ENCODE measurements at regions not wholly inside any gene's neighbourhood (a gene's known extent, or its start where the extent isn't known, plus 50 kb on each side); places are given as distances from the start of the nearest gene placed in this dataset.
"Not testable (repeated sequence)": the region's sequence is repeated elsewhere in the genome, so short reads cannot be mapped to it uniquely, and the experiment has no call there.

DNA sequence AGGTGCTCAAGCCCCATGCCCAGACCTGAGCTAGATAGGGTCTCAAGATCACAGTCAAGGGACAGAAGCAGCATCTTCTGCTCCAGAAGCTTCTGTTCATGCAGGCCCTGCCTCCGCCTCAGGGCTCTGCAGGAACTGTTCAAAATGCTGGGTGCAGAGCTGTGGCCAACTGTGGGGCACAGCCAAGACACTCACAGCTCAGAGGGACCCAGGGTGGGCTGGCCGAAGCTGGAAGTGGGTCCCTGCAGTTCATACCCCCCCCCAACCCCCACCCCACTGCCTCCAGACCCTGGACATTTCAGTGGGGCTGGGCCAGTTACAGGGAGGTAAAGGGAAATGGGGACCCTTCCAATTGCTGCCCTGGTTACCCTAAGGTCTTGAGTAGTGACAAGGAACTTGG lies 129.0 kb downstream of the CRYBB2 start:
- Histone ChIP-seq H4K20me1 (ENCODE audit: control insufficient read depth, insufficient read depth, low read depth, low read length) (no peaks in the 10 kb centered on the region), H3K4me3 (ENCODE audit: low read length) (no peak overlapping the region), H3K79me2 (ENCODE audit: control insufficient read depth, low read length) (no peaks in the 10 kb centered on the region), H3K4me2 (ENCODE audit: low read length) (no peak overlapping the region), H3K27ac (ENCODE audit: low read depth, low read length) (no peak overlapping the region), H3K27me3 (ENCODE audit: control insufficient read depth, low read length) (no peaks in the 10 kb centered on the region), H3K4me1 (ENCODE audit: control insufficient read depth, low read length) (no peaks in the 10 kb centered on the region), H3F3A (ENCODE audit: control insufficient read depth, insufficient read depth) (no peaks in the 10 kb centered on the region), H3K9me3 (ENCODE audit: control insufficient read depth, insufficient read depth, low read length) (no peaks in the 10 kb centered on the region), H3K9me2 (replicated peaks; ENCODE audit: control insufficient read depth, low read length) (no peaks in the 10 kb centered on the region), H3K36me3 (ENCODE audit: control insufficient read depth, low read length) (peaks cover 24% of the 10 kb centered on the region)
- no peak for TF ChIP-seq CTCF (IDR thresholded peaks at IDR 0.05; ENCODE audit: low read depth, low read length, poor library complexity, severe bottlenecking)
- no peak for TF ChIP-seq EZH2phosphoT487 (IDR thresholded peaks at IDR 0.05; ENCODE audit: borderline replicate concordance, low read length)

- not testable (repeated sequence) for H3K4me2 ChIP-seq (ENCODE audit: low read length); H3K79me2 ChIP-seq (ENCODE audit: control insufficient read depth, low read length); H3K9me2 ChIP-seq (replicated peaks; ENCODE audit: control insufficient read depth, low read length); H3F3A ChIP-seq (ENCODE audit: control insufficient read depth, insufficient read depth); H3K9me3 ChIP-seq (ENCODE audit: control insufficient read depth, insufficient read depth, low read length); H3K27ac ChIP-seq (ENCODE audit: low read depth, low read length); H4K20me1 ChIP-seq (ENCODE audit: control insufficient read depth, insufficient read depth, low read depth, low read length); H3K4me3 ChIP-seq (ENCODE audit: low read length); H3K27me3 ChIP-seq (ENCODE audit: control insufficient read depth, low read length); H3K4me1 ChIP-seq (ENCODE audit: control insufficient read depth, low read length)
- peaks cover 28% of the 10 kb centered on the region for H3K36me3 ChIP-seq (ENCODE audit: control insufficient read depth, low read length)
These were observed 129.6 kb downstream of the CRYBB2 start for GRCh38 chr22:25348996-25349395.

GRCh38 chr22:25350551-25350971 lies 131.1 kb downstream of the CRYBB2 start:
- no peak overlapping the region for H3K4me2 ChIP-seq (ENCODE audit: low read length)
- H3K27ac ChIP-seq (ENCODE audit: low read depth, low read length): no peak overlapping the region
- peaks cover 37% of the 10 kb centered on the region for H3K36me3 ChIP-seq (ENCODE audit: control insufficient read depth, low read length)
- H3K27me3 ChIP-seq (ENCODE audit: control insufficient read depth, low read length): no peaks in the 10 kb centered on the region
- H3K9me3 ChIP-seq (ENCODE audit: control insufficient read depth, insufficient read depth, low read length): no peaks in the 10 kb centered on the region
- no peaks in the 10 kb centered on the region for H4K20me1 ChIP-seq (ENCODE audit: control insufficient read depth, insufficient read depth, low read depth, low read length)
- TF ChIP-seq EZH2phosphoT487 (IDR thresholded peaks at IDR 0.05; ENCODE audit: borderline replicate concordance, low read length) (no peak), CTCF (IDR thresholded peaks at IDR 0.05; ENCODE audit: low read depth, low read length, poor library complexity, severe bottlenecking) (no peak)
- H3K9me2 ChIP-seq (replicated peaks; ENCODE audit: control insufficient read depth, low read length): no peaks in the 10 kb centered on the region
- H3K4me1 ChIP-seq (ENCODE audit: control insufficient read depth, low read length): no peaks in the 10 kb centered on the region
- H3K79me2 ChIP-seq (ENCODE audit: control insufficient read depth, low read length): no peaks in the 10 kb centered on the region
- H3F3A ChIP-seq (ENCODE audit: control insufficient read depth, insufficient read depth): no peaks in the 10 kb centered on the region
- no peak overlapping the region for H3K4me3 ChIP-seq (ENCODE audit: low read length)

GRCh38 chr22:25351631-25352293 lies 132.3 kb downstream of the CRYBB2 start:
- H3K27ac ChIP-seq (ENCODE audit: low read depth, low read length): no peak overlapping the region
- H3K4me1 ChIP-seq (ENCODE audit: control insufficient read depth, low read length): no peaks in the 10 kb centered on the region
- peaks cover 35% of the 10 kb centered on the region for H3K36me3 ChIP-seq (ENCODE audit: control insufficient read depth, low read length)
- no peak overlapping the region for H3K4me2 ChIP-seq (ENCODE audit: low read length)
- no peak overlapping the region for H3K4me3 ChIP-seq (ENCODE audit: low read length)
- no peaks in the 10 kb centered on the region for H3F3A ChIP-seq (ENCODE audit: control insufficient read depth, insufficient read depth)
- no peaks in the 10 kb centered on the region for H3K9me2 ChIP-seq (replicated peaks; ENCODE audit: control insufficient read depth, low read length)
- H3K79me2 ChIP-seq (ENCODE audit: control insufficient read depth, low read length): no peaks in the 10 kb centered on the region
- H4K20me1 ChIP-seq (ENCODE audit: control insufficient read depth, insufficient read depth, low read depth, low read length): no peaks in the 10 kb centered on the region
- H3K27me3 ChIP-seq (ENCODE audit: control insufficient read depth, low read length): no peaks in the 10 kb centered on the region
- no peaks in the 10 kb centered on the region for H3K9me3 ChIP-seq (ENCODE audit: control insufficient read depth, insufficient read depth, low read length)
- TF ChIP-seq CTCF (IDR thresholded peaks at IDR 0.05; ENCODE audit: low read depth, low read length, poor library complexity, severe bottlenecking): no peak
- no peak for TF ChIP-seq EZH2phosphoT487 (IDR thresholded peaks at IDR 0.05; ENCODE audit: borderline replicate concordance, low read length)
